Mesendoderm (in vitro differentiated cells): ENCODE measurements at regions not wholly inside any gene's neighbourhood (a gene's known extent, or its start where the extent isn't known, plus 50 kb on each side); places are given as distances from the start of the nearest gene placed in this dataset.
"Not testable (repeated sequence)": the region's sequence is repeated elsewhere in the genome, so short reads cannot be mapped to it uniquely, and the experiment has no call there.

ENCODE experiments used
- DNase-seq: peaks from one replicate; pipeline ENCODE4 v3.0.0; 2013
- H2AK5ac ChIP-seq: 2 replicates; pipeline ENCODE4 v1.6.1; 2013; ENCODE audit warnings: low read length, inconsistent platforms
- H2BK120ac ChIP-seq: 2 replicates; pipeline ENCODE4 v1.6.1; 2013; ENCODE audit warnings: low read depth, mild to moderate bottlenecking, low read length, moderate library complexity, mixed read lengths
- H2BK15ac ChIP-seq: replicated peaks from 2 replicates; pipeline ENCODE4 v1.6.1; 2013; ENCODE audit warnings: low read depth, mild to moderate bottlenecking, moderate library complexity
- H2BK5ac ChIP-seq: 2 replicates; pipeline ENCODE4 v1.6.1; 2013; ENCODE audit warnings: low read length, inconsistent platforms
- H3K18ac ChIP-seq: 2 replicates; pipeline ENCODE4 v1.6.1; 2013; ENCODE audit warnings: mild to moderate bottlenecking, low read length, mixed read lengths
- H3K23ac ChIP-seq: one replicate; pipeline ENCODE4 v1.6.1; 2013; ENCODE audit warnings: low read length
- H3K27ac ChIP-seq: 2 replicates; pipeline ENCODE4 v1.5.1; 2013; ENCODE audit warnings: low read depth, mild to moderate bottlenecking, inconsistent platforms, low read length, moderate library complexity
- H3K27me3 ChIP-seq: 2 replicates; pipeline ENCODE4 v1.6.1; 2013; ENCODE audit warnings: low read length, control low read depth, mild to moderate bottlenecking, inconsistent platforms; ENCODE audit not compliant: insufficient read depth, poor library complexity
- H3K36me3 ChIP-seq: 2 replicates; pipeline ENCODE4 v1.6.1; 2013; ENCODE audit warnings: low read length, inconsistent platforms; ENCODE audit not compliant: control insufficient read depth, insufficient read depth
- H3K4ac ChIP-seq: one replicate; pipeline ENCODE4 v1.6.1; 2013; ENCODE audit warnings: low read depth, mild to moderate bottlenecking, low read length, moderate library complexity
- H3K4me1 ChIP-seq: 2 replicates; pipeline ENCODE4 v1.6.1; 2013; ENCODE audit warnings: low read depth, low read length, inconsistent platforms; ENCODE audit not compliant: control insufficient read depth
- H3K4me2 ChIP-seq: 2 replicates; pipeline ENCODE4 v1.6.1; 2013; ENCODE audit warnings: low read length
- H3K4me3 ChIP-seq: 2 replicates; pipeline ENCODE4 v1.5.1; 2013; ENCODE audit warnings: mild to moderate bottlenecking, low read length
- H3K56ac ChIP-seq: one replicate; pipeline ENCODE4 v1.6.1; 2013; ENCODE audit warnings: low read length
- H3K79me1 ChIP-seq: 2 replicates; pipeline ENCODE4 v1.6.1; 2013; ENCODE audit warnings: low read length, inconsistent platforms
- H3K79me2 ChIP-seq: 2 replicates; pipeline ENCODE4 v1.6.1; 2013; ENCODE audit warnings: mild to moderate bottlenecking, low read length; ENCODE audit not compliant: control insufficient read depth, insufficient read depth
- H3K9ac ChIP-seq: 2 replicates; pipeline ENCODE4 v1.6.1; 2013; ENCODE audit warnings: low read length, inconsistent platforms
- H4K5ac ChIP-seq: one replicate; pipeline ENCODE4 v1.6.1; 2013; ENCODE audit warnings: low read length
- H4K8ac ChIP-seq: one replicate; pipeline ENCODE4 v1.6.1; 2013; ENCODE audit warnings: low read depth, mild to moderate bottlenecking, control low read depth, low read length, moderate library complexity
- WGBS: extraction: QIAGEN DNeasy Blood & Tissue Kit; methylation state at CpG from one replicate; pipeline ENCODE4 v1.1.7; 2013; ENCODE audit warnings: low lambda C conversion rate, missing lambda C conversion rate; ENCODE audit not compliant: insufficient coverage; ENCODE audit errors: extremely low coverage; 5-methylcytosine and 5-hydroxymethylcytosine counted together

- not testable (repeated sequence) for H2BK5ac ChIP-seq, H2BK120ac ChIP-seq, H3K4me3 ChIP-seq, H3K4me1 ChIP-seq, H3K9ac ChIP-seq, H3K79me2 ChIP-seq, H3K27ac ChIP-seq, H4K8ac ChIP-seq, H3K4me2 ChIP-seq, H2BK15ac ChIP-seq, H2AK5ac ChIP-seq, H3K4ac ChIP-seq, H4K5ac ChIP-seq, H3K56ac ChIP-seq, H3K18ac ChIP-seq, H3K79me1 ChIP-seq, H3K36me3 ChIP-seq, H3K27me3 ChIP-seq, DNase-seq, H3K23ac ChIP-seq
- no CpG with 5 or more reads among the region's 6 CpGs for WGBS
These were observed 640.9 kb upstream of the SYNCRIP start for GRCh38 chr6:86283596-86283995.

GRCh38 chr6:86276056-86276455 is 633.4 kb upstream of the SYNCRIP start:
- Histone ChIP-seq H3K4me3 (no peak overlapping the region), H3K4me2 (no peak overlapping the region), H3K27ac (no peak overlapping the region), H2BK5ac (no peak overlapping the region), H3K36me3 (no peaks in the 10 kb centered on the region), H3K23ac (no peak overlapping the region), H3K18ac (no peak overlapping the region), H3K27me3 (no peaks in the 10 kb centered on the region), H4K8ac (no peak overlapping the region), H3K9ac (no peak overlapping the region), H3K56ac (no peak overlapping the region), H2BK120ac (no peak overlapping the region), H2AK5ac (no peak overlapping the region), H3K79me1 (no peaks in the 10 kb centered on the region), H3K4ac (no peak overlapping the region), H4K5ac (no peak overlapping the region), H3K79me2 (no peaks in the 10 kb centered on the region), H3K4me1 (no peaks in the 10 kb centered on the region), H2BK15ac (no peak overlapping the region)
- DNase-seq, result no peak
- no CpG with 5 or more reads among the region's 5 CpGs for WGBS

- Histone ChIP-seq H2AK5ac (no peak overlapping the region), H3K27me3 (no peaks in the 10 kb centered on the region), H3K79me2 (no peaks in the 10 kb centered on the region), H2BK15ac (no peak overlapping the region), H3K23ac (no peak overlapping the region), H3K18ac (no peak overlapping the region), H3K4me2 (no peak overlapping the region), H3K56ac (no peak overlapping the region), H3K79me1 (no peaks in the 10 kb centered on the region), H3K4ac (no peak overlapping the region), H3K9ac (no peak overlapping the region), H2BK120ac (no peak overlapping the region), H4K8ac (no peak overlapping the region), H3K4me1 (no peaks in the 10 kb centered on the region), H2BK5ac (no peak overlapping the region), H4K5ac (no peak overlapping the region), H3K36me3 (no peaks in the 10 kb centered on the region), H3K27ac (no peak overlapping the region), H3K4me3 (no peak overlapping the region)
- no peak for DNase-seq
- WGBS, result no CpG with 5 or more reads among the region's 2 CpGs
These were observed 631.2 kb upstream of the SYNCRIP start for GRCh38 chr6:86273936-86274335.

DNA sequence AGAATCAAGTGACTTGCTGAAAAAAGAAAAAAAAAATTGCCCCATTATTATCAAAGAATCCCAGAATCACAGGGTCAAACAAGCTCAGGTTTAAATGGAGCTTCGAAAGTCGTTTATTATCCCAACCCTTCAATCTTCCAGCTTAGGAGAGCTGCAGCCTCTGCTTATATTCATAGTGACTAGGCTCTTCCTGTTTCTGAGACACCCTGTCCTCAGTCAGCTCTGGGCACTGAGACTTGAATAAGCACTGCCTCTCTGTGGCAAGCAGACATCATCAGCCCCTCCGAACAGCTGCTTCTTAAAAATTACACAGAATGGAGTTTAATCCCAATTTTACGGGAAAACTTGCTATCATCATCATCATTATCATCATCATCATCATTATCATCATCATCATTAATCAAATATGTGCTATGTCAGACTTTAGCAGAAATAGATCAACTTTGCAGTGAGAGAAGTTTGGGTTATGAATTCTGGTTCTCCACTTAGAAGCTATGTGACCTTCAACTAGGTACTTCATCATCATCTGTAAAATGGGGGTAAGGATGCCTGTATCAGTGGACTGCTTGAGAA is 614.0 kb upstream of the SYNCRIP start:
- no peak overlapping the region for H3K4ac ChIP-seq
- no peak overlapping the region for H2BK15ac ChIP-seq
- H2AK5ac ChIP-seq, result no peak overlapping the region
- H3K36me3 ChIP-seq, result no peaks in the 10 kb centered on the region
- H4K5ac ChIP-seq, result no peak overlapping the region
- H3K9ac ChIP-seq, result no peak overlapping the region
- no peak for DNase-seq
- no peaks in the 10 kb centered on the region for H3K4me1 ChIP-seq
- no peak overlapping the region for H4K8ac ChIP-seq
- no peaks in the 10 kb centered on the region for H3K79me2 ChIP-seq
- no peak overlapping the region for H3K18ac ChIP-seq
- no peaks in the 10 kb centered on the region for H3K27me3 ChIP-seq
- H3K79me1 ChIP-seq, result no peaks in the 10 kb centered on the region
- no peak overlapping the region for H2BK120ac ChIP-seq
- H3K27ac ChIP-seq, result no peak overlapping the region
- H3K4me3 ChIP-seq, result no peak overlapping the region
- H2BK5ac ChIP-seq, result no peak overlapping the region
- H3K4me2 ChIP-seq, result no peak overlapping the region
- no peak overlapping the region for H3K56ac ChIP-seq
- no peak overlapping the region for H3K23ac ChIP-seq
- no CpG with 5 or more reads among the region's 4 CpGs for WGBS

GRCh38 chr6:86255973-86256372 is 613.3 kb upstream of the SYNCRIP start:
- no peak overlapping the region for H2BK15ac ChIP-seq
- H3K9ac ChIP-seq, result no peak overlapping the region
- H3K4me2 ChIP-seq, result no peak overlapping the region
- no peak overlapping the region for H3K27ac ChIP-seq
- H3K79me2 ChIP-seq, result no peaks in the 10 kb centered on the region
- no peak overlapping the region for H4K5ac ChIP-seq
- no peak overlapping the region for H2AK5ac ChIP-seq
- H3K4me1 ChIP-seq, result no peaks in the 10 kb centered on the region
- H3K4me3 ChIP-seq, result no peak overlapping the region
- H3K27me3 ChIP-seq, result no peaks in the 10 kb centered on the region
- no peak overlapping the region for H2BK5ac ChIP-seq
- H3K18ac ChIP-seq, result no peak overlapping the region
- H3K56ac ChIP-seq, result no peak overlapping the region
- H3K36me3 ChIP-seq, result no peaks in the 10 kb centered on the region
- WGBS, result no CpG with 5 or more reads among the region's 1 CpG
- no peak overlapping the region for H3K4ac ChIP-seq
- H2BK120ac ChIP-seq, result no peak overlapping the region
- no peak overlapping the region for H3K23ac ChIP-seq
- H3K79me1 ChIP-seq, result no peaks in the 10 kb centered on the region
- DNase-seq, result no peak
- no peak overlapping the region for H4K8ac ChIP-seq

GRCh38 chr6:86251106-86251505 is 608.4 kb upstream of the SYNCRIP start:
- Histone ChIP-seq H3K4me1 (no peaks in the 10 kb centered on the region), H4K5ac (no peak overlapping the region), H3K4ac (no peak overlapping the region), H3K23ac (no peak overlapping the region), H3K79me1 (no peaks in the 10 kb centered on the region), H3K18ac (no peak overlapping the region), H3K79me2 (no peaks in the 10 kb centered on the region), H2BK5ac (no peak overlapping the region), H3K56ac (no peak overlapping the region), H4K8ac (no peak overlapping the region), H2BK120ac (no peak overlapping the region), H2AK5ac (no peak overlapping the region), H3K36me3 (no peaks in the 10 kb centered on the region), H3K4me2 (no peak overlapping the region), H3K27ac (no peak overlapping the region), H2BK15ac (no peak overlapping the region), H3K9ac (no peak overlapping the region), H3K4me3 (no peak overlapping the region), H3K27me3 (no peaks in the 10 kb centered on the region)
- WGBS, result no CpG with 5 or more reads among the region's 1 CpG
- DNase-seq, result no peak
